DOHH2 (cell line): ENCODE measurements at regions not wholly inside any gene's neighbourhood (a gene's known extent, or its start where the extent isn't known, plus 50 kb on each side); places are given as distances from the start of the nearest gene placed in this dataset.

Experiments used
- CTCF ChIP-seq: fragments of 200-600 bp; sonication (generic); IDR thresholded peaks from one replicate; pipeline ENCODE4 v1.5.1; 2014; ENCODE audit warnings: antibody characterized with exemption, mild to moderate bottlenecking, low read depth, low read length; ENCODE audit not compliant: poor library complexity, severe bottlenecking
- EZH2phosphoT487 ChIP-seq: fragments of 200-600 bp; sonication (generic); IDR thresholded peaks from 2 replicates; pipeline ENCODE4 v1.6.1; 2017; ENCODE audit warnings: borderline replicate concordance, mild to moderate bottlenecking, antibody characterized with exemption, low read length, moderate library complexity, mixed read lengths

GRCh38 chr2:239657236-239657635, 256.4 kb upstream of the HDAC4 start:
- TF ChIP-seq CTCF (no peak), EZH2phosphoT487 (no peak)
